Stimulated activated CD8-positive, alpha-beta memory T cell treated with anti-CD3 and anti-CD28 coated beads, Interleukin-4, amount 100 ng/mL, for 1 hour (primary cell): ENCODE measurements at regions not wholly inside any gene's neighbourhood (a gene's known extent, or its start where the extent isn't known, plus 50 kb on each side); places are given as distances from the start of the nearest gene placed in this dataset.
"Not testable (repeated sequence)": the region's sequence is repeated elsewhere in the genome, so short reads cannot be mapped to it uniquely, and the experiment has no call there.

ENCODE experiments used
- DNase-seq, 2 donors: peaks; one replicate each; pipeline ENCODE4 v3.0.0-alpha.2; 2020; ENCODE audit warnings: low read depth in 2 of 2, low spot score in 1 of 2

- no peak for DNase-seq
Observed at GRCh38 chr9:30310711-30311110, 2073.7 kb upstream of the ACO1 start.

- DNase-seq: no peak
Observed at GRCh38 chr9:30329431-30329830, 2055.0 kb upstream of the ACO1 start.

- DNase-seq: no peak
Observed at GRCh38 chr9:30348904-30349303, 2035.5 kb upstream of the ACO1 start.

GRCh38 chr9:30349526-30350513, 2034.6 kb upstream of the ACO1 start:
- no peak for DNase-seq

- no peak for DNase-seq
Observed at GRCh38 chr9:30356221-30356620, 2028.2 kb upstream of the ACO1 start.

GRCh38 chr9:30362373-30362772, 2022.1 kb upstream of the ACO1 start:
- no peak for DNase-seq

GRCh38 chr9:30366140-30366539, 2018.3 kb upstream of the ACO1 start:
- DNase-seq: not testable (repeated sequence)

GRCh38 chr9:30382271-30382670, 2002.2 kb upstream of the ACO1 start:
- DNase-seq: no peak

GRCh38 chr9:30410273-30410672, 1974.2 kb upstream of the ACO1 start:
- no peak for DNase-seq

GRCh38 chr9:30411571-30411970, 1972.9 kb upstream of the ACO1 start:
- DNase-seq: no peak

GRCh38 chr9:30459156-30459555, 1925.3 kb upstream of the ACO1 start:
- no peak for DNase-seq

- DNase-seq: no peak
Observed at GRCh38 chr9:30476826-30477225, 1907.6 kb upstream of the ACO1 start.

- no peak for DNase-seq
Observed at GRCh38 chr9:30478684-30479083, 1905.8 kb upstream of the ACO1 start.

- no peak for DNase-seq
Observed at GRCh38 chr9:30482499-30482898, 1901.9 kb upstream of the ACO1 start.

GRCh38 chr9:30484690-30485089, 1899.8 kb upstream of the ACO1 start:
- DNase-seq: no peak

GRCh38 chr9:30504502-30504905, 1879.9 kb upstream of the ACO1 start:
- no peak for DNase-seq

GRCh38 chr9:30505311-30505710, 1879.1 kb upstream of the ACO1 start:
- DNase-seq: no peak

- no peak for DNase-seq
Observed at GRCh38 chr9:30506749-30507148, 1877.7 kb upstream of the ACO1 start.

- no peak for DNase-seq
Observed at GRCh38 chr9:30507166-30507565, 1877.3 kb upstream of the ACO1 start.

GRCh38 chr9:30511666-30512065, 1872.8 kb upstream of the ACO1 start:
- DNase-seq: no peak

GRCh38 chr9:30519166-30519565, 1865.3 kb upstream of the ACO1 start:
- DNase-seq: no peak

GRCh38 chr9:30519756-30520155, 1864.7 kb upstream of the ACO1 start:
- DNase-seq: no peak

GRCh38 chr9:30522061-30522460, 1862.4 kb upstream of the ACO1 start:
- DNase-seq: no peak
